Brain microvascular endothelial cell (primary cell): ENCODE measurements at regions not wholly inside any gene's neighbourhood (a gene's known extent, or its start where the extent isn't known, plus 50 kb on each side); places are given as distances from the start of the nearest gene placed in this dataset.

Experiments used
- DNase-seq: peaks from one replicate; pipeline ENCODE4 v3.0.0-alpha.2; 2020
- H3K27ac ChIP-seq: fragments of 250-450 bp; sonication (Bioruptor Pico); 2 replicates; pipeline ENCODE4 v1.5.1; 2020; ENCODE audit warnings: mild to moderate bottlenecking, moderate library complexity
- H3K27me3 ChIP-seq: fragments of 250-450 bp; sonication (Bioruptor Pico); replicated peaks from 2 replicates; pipeline ENCODE4 v1.5.1; 2020; ENCODE audit warnings: mild to moderate bottlenecking
- H3K36me3 ChIP-seq: fragments of 250-450 bp; sonication (Bioruptor Pico); replicated peaks from 2 replicates; pipeline ENCODE4 v1.5.1; 2020; ENCODE audit warnings: mild to moderate bottlenecking
- H3K4me3 ChIP-seq: 2 replicates; pipeline ENCODE4 v1.5.1; 2011; ENCODE audit warnings: low read depth, mild to moderate bottlenecking, control low read depth, low read length, moderate library complexity
- in situ Hi-C: cut with HindIII; loops from 2 replicates; pipeline ENCODE4 v1.10.0; 2017; ENCODE audit warnings: low sequenced_read_pairs, low pct_ligation_motif_present
- TF ChIP-seq, protein P1 (sequence below): IDR thresholded peaks from 2 replicates; pipeline ENCODE4 v1.5.1; 2011; ENCODE audit warnings: low read depth, mild to moderate bottlenecking, moderate library complexity, low read length, control low read depth, inconsistent platforms; ENCODE audit errors: missing control alignments

DNA sequence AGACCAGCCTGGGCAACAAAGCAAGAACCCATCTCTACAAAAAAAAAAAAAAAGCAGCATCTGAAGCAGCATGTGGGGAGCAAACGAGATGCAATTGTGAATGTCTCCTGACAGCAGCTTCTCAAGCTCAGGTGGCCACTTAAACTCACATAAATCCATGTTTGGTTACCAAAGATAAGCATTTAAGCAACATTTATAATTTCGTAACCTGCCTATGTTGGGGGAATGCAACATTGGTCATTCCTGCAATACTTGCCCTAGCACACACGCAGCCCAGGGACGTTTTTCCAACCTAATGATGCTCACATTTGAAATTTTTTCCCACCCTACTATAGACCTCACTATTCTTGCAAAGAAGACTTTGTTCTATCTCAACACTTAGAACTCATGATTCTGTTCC, 113.3 kb downstream of the ZFP64 start:
- H3K36me3 ChIP-seq = peaks cover 11% of the 10 kb centered on the region
- no peak for DNase-seq
- no peak overlapping the region for H3K27ac ChIP-seq
- in situ Hi-C loops = no loop called here
- H3K4me3 ChIP-seq = no peak overlapping the region
- no peaks in the 10 kb centered on the region for H3K27me3 ChIP-seq
- TF ChIP-seq, protein P1, sequence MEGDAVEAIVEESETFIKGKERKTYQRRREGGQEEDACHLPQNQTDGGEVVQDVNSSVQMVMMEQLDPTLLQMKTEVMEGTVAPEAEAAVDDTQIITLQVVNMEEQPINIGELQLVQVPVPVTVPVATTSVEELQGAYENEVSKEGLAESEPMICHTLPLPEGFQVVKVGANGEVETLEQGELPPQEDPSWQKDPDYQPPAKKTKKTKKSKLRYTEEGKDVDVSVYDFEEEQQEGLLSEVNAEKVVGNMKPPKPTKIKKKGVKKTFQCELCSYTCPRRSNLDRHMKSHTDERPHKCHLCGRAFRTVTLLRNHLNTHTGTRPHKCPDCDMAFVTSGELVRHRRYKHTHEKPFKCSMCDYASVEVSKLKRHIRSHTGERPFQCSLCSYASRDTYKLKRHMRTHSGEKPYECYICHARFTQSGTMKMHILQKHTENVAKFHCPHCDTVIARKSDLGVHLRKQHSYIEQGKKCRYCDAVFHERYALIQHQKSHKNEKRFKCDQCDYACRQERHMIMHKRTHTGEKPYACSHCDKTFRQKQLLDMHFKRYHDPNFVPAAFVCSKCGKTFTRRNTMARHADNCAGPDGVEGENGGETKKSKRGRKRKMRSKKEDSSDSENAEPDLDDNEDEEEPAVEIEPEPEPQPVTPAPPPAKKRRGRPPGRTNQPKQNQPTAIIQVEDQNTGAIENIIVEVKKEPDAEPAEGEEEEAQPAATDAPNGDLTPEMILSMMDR = no peak

DNA sequence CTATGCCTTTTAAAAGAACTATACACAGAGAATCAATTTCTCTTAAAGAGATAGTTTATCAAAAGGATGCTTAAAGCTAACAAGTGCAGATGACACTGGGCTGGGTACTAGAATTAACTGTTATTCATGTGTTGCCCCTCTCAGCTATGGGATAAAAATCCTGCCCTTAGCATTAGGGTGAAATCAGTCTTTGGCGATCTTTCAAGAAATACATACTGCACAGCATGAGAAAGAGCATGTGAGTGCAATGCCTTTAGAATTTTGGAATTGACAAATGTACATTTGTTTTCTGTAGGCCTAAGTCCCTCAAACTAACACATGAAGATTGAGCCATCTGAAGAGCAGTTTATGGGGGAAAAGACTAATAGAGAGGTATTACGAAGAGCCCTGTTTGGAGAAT, 115.4 kb downstream of the ZFP64 start:
- peaks cover 3% of the 10 kb centered on the region for H3K36me3 ChIP-seq
- in situ Hi-C loops = no loop called here
- TF ChIP-seq, protein P1 = no peak
- H3K27ac ChIP-seq = no peak overlapping the region
- H3K27me3 ChIP-seq = no peaks in the 10 kb centered on the region
- peak; percentile 22 for DNase-seq
- no peak overlapping the region for H3K4me3 ChIP-seq

DNA sequence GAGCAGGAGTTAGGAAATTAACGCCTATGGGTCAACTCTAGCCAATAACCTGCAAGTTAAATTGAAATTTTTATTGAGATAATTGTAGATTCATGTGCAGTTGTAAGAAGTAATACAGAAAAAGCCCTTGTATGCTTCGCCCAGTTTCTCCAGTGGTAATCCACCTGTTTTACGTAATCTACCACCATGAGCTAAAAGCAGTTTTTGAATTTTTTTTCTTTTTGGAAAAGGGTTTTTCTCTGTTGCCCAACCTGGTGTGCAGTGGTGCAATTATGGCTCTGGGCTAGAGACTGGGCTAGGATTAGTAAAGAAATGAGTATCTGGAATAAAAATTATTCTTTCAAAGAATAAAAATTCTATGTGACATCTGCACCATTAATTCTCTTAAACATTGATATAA, 116.2 kb downstream of the ZFP64 start:
- in situ Hi-C loops = no loop called here
- DNase-seq = no peak
- H3K27ac ChIP-seq = no peak overlapping the region
- peaks cover 3% of the 10 kb centered on the region for H3K36me3 ChIP-seq
- TF ChIP-seq, protein P1 = no peak
- no peak overlapping the region for H3K4me3 ChIP-seq
- H3K27me3 ChIP-seq = no peaks in the 10 kb centered on the region

DNA sequence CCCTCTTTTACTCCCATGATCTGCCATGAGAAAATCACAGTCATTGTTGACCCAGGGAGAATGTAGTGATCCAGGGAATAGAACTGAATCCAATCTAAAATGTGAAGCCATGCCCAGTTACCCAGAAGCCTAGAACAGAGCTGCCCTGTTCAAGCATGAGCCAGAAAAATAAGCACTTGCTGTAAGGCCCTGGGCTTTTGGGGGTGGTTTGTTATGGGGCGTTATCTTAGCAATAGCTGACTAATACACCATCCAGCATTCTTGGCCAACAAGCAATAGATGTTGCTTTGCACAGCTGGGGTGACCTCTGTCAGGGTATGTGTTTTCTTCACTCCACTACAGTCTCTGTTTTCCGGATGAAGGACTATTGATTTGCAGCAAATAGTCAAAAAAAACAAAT, 120.4 kb downstream of the ZFP64 start:
- H3K4me3 ChIP-seq = no peak overlapping the region
- in situ Hi-C loops = no loop called here
- H3K27me3 ChIP-seq = no peaks in the 10 kb centered on the region
- no peak for DNase-seq
- no peaks in the 10 kb centered on the region for H3K36me3 ChIP-seq
- TF ChIP-seq, protein P1 = no peak
- H3K27ac ChIP-seq = no peak overlapping the region

DNA sequence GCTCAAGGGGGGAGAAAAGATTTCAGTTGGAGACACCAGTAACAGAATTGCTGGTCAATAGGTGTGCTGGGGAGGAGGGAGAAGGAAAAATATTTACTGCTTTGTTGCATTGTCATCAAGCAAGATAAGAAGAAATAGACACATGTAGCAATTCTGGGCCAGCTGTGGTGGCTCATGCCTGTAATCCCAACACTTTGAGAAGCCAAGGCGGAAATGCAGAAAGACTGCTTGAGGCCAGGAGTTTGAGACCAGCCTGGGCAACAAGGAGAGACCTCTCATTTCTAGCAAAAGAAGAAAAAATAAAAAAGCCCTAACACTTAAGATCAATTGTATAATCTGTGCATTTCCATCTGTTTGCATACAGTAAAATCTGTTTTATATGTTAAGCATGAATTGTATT, 126.6 kb downstream of the ZFP64 start:
- H3K27ac ChIP-seq = no peak overlapping the region
- no peak for DNase-seq
- H3K4me3 ChIP-seq = no peak overlapping the region
- no peaks in the 10 kb centered on the region for H3K27me3 ChIP-seq
- in situ Hi-C loops = no loop called here
- TF ChIP-seq, protein P1 = no peak
- no peaks in the 10 kb centered on the region for H3K36me3 ChIP-seq

DNA sequence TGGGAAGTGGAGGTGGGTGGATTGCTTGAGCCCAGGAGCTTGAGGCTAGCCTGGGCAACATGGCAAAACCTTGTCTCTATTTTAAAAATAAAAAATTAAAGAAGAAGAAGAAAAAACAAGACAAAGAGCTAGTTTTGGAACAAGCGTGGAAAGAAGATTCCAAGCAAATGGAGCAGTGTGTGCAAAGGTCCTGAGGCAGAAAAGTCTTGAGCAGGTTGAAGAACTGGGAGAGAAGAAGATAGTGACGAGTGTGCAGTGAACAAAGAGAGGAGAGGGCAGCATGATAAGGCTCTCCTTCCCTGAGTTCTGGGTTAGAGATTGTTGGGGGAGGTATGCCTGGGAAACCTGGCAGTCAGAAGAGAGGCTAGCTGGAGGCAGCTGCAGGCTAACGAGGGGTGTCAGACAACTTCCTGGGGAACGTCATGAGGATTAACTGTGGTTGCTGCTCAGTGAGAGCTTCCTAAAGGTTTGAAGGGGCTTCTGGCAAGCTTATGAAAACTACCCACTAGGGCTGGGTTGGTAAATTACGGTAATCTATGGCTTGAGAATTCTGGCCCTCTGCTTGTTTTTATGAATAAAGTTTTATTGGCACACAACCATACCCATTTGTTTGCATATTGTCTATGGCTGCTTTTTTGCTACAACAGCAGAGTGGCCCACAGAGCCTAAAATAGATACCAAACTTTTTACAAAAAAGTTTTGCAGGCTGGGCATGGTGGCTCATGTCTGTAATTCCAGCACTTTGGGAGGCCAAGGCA, 128.9 kb downstream of the ZFP64 start:
- Histone ChIP-seq H3K27ac (no peak overlapping the region), H3K27me3 (no peaks in the 10 kb centered on the region), H3K36me3 (no peaks in the 10 kb centered on the region), H3K4me3 (no peak overlapping the region)
- TF ChIP-seq, protein P1 = no peak
- no peak for DNase-seq
- in situ Hi-C loops = no loop called here
